Stromal cell of bone marrow (primary cell): ENCODE measurements at regions not wholly inside any gene's neighbourhood (a gene's known extent, or its start where the extent isn't known, plus 50 kb on each side); places are given as distances from the start of the nearest gene placed in this dataset.
A peak's percentile ranks its signal among the peaks of the same experiment; 100 is the strongest.
"Not testable (repeated sequence)": the region's sequence is repeated elsewhere in the genome, so short reads cannot be mapped to it uniquely, and the experiment has no call there.

Source experiments
- DNase-seq: peaks from one replicate; pipeline ENCODE4 v3.0.0-alpha.2; 2012; ENCODE audit warnings: low read depth

- no peak for DNase-seq
Measured at GRCh38 chr5:50898966-50899365, 232.5 kb downstream of the PARP8 start.

GRCh38 chr5:50900952-50901510 is 234.6 kb downstream of the PARP8 start:
- DNase-seq, result no peak

GRCh38 chr5:50903651-50904050 is 237.2 kb downstream of the PARP8 start:
- no peak for DNase-seq

GRCh38 chr5:50905996-50906570 is 239.6 kb downstream of the PARP8 start:
- DNase-seq, result no peak

- not testable (repeated sequence) for DNase-seq
Measured at GRCh38 chr5:50920160-50920559, 253.7 kb downstream of the PARP8 start.

- DNase-seq, result no peak
Measured at GRCh38 chr5:50921366-50922133, 255.1 kb downstream of the PARP8 start.

- DNase-seq, result not testable (repeated sequence)
Measured at GRCh38 chr5:50922134-50922941, 255.9 kb downstream of the PARP8 start.

GRCh38 chr5:50922942-50923767 is 256.7 kb downstream of the PARP8 start:
- no peak for DNase-seq

- DNase-seq, result no peak
Measured at GRCh38 chr5:50923768-50924494, 257.5 kb downstream of the PARP8 start.

- no peak for DNase-seq
Measured at GRCh38 chr5:50927953-50928352, 261.5 kb downstream of the PARP8 start.

GRCh38 chr5:50929174-50929573 is 262.7 kb downstream of the PARP8 start:
- DNase-seq, result no peak

GRCh38 chr5:50934343-50934742 is 267.9 kb downstream of the PARP8 start:
- DNase-seq, result no peak

- DNase-seq, result no peak
Measured at GRCh38 chr5:50945139-50945538, 278.7 kb downstream of the PARP8 start.

GRCh38 chr5:50947906-50948683 is 281.7 kb downstream of the PARP8 start:
- DNase-seq, result no peak

GRCh38 chr5:50953290-50953689 is 286.9 kb downstream of the PARP8 start:
- no peak for DNase-seq

GRCh38 chr5:50958852-50959457 is 292.5 kb downstream of the PARP8 start:
- DNase-seq, result peak; percentile 14

- peak; percentile 36 for DNase-seq
Measured at GRCh38 chr5:50962934-50963872, 296.8 kb downstream of the PARP8 start.

GRCh38 chr5:50963971-50964745 is 297.7 kb downstream of the PARP8 start:
- no peak for DNase-seq
